K562 (cell line): ENCODE measurements at regions not wholly inside any gene's neighbourhood (a gene's known extent, or its start where the extent isn't known, plus 50 kb on each side); places are given as distances from the start of the nearest gene placed in this dataset.

Experiments
- ATAC-seq: fragments of 200-7000 bp; cut with Tn5 transposase; 3 replicates; pipeline ENCODE4 v1.9.1; 2020; ENCODE audit warnings: moderate library complexity
- BruUV-seq: library from RNA; stranded (reverse); fragments of 400-500 nt; replicated peaks from 2 replicates; lab custom pipeline; 2021; lab: Mats Ljungman, UMichigan
- CTCF ChIA-PET: fragments of 300-600 bp; formaldehyde crosslinking; extraction: SDS; loops from one replicate; lab custom pipeline; 2021; ENCODE audit warnings: low intra/inter-chr PET ratio; lab: Yijun Ruan, JAX
- POLR2A ChIA-PET: fragments of 300-600, 350-650 bp; sonication (Branson Sonifier 250); formaldehyde crosslinking; extraction: SDS; loops from one replicate; lab custom pipeline; 2021; ENCODE audit warnings: antibody characterized with exemption, inconsistent platforms; lab: Yijun Ruan, JAX
- DNase-seq, 4 experiments: peaks; one replicate each; pipeline versions ENCODE4 v3.0.0 to v3.0.0-alpha.2; 2011 to 2018; ENCODE audit warnings: low spot score in 3 of 4, mixed read lengths in 3 of 4; ENCODE audit errors: extremely low read depth in 1 of 4
- FAIRE-seq: peaks from 2 replicates; lab custom pipeline; 2011; peaks lifted over from hg19 to GRCh38; lab: Jason Lieb, UNC
- H2AFZ ChIP-seq: 2 replicates; pipeline ENCODE4 v1.6.0; 2011; ENCODE audit warnings: low read depth, low read length, control low read depth, inconsistent platforms
- H3K27ac ChIP-seq: fragments of 200-600 bp; 3 replicates; pipeline ENCODE4 v1.8.0; 2011; ENCODE audit warnings: low read depth, mild to moderate bottlenecking, control low read depth, inconsistent platforms, low read length, moderate library complexity, mixed read lengths; ENCODE audit errors: extremely low read depth
- H3K27me3 ChIP-seq, 2 experiments: fragments of 300-600 bp in 1 of 2; 2 replicates in 1 of 2; 3 replicates in 1 of 2; pipeline versions ENCODE4 v1.6.0 to v1.8.0; 2011; ENCODE audit warnings: inconsistent platforms in 2 of 2, low read length in 2 of 2, mild to moderate bottlenecking in 1 of 2, mixed read lengths in 1 of 2, moderate library complexity in 1 of 2; ENCODE audit not compliant: control insufficient read depth in 2 of 2, insufficient read depth in 2 of 2
- H3K36me3 ChIP-seq: fragments of 300-600 bp; 3 replicates; pipeline ENCODE4 v1.8.0; 2011; ENCODE audit warnings: mild to moderate bottlenecking, low read length, inconsistent platforms; ENCODE audit not compliant: control insufficient read depth, insufficient read depth
- H3K4me1 ChIP-seq, 2 experiments: fragments of 200-600 bp in 1 of 2; replicated peaks in 1 of 2; 2 replicates in 1 of 2; 3 replicates in 1 of 2; pipeline versions ENCODE4 v1.5.1 to v1.8.0; 2011; ENCODE audit warnings: inconsistent platforms in 2 of 2, low read length in 2 of 2, mild to moderate bottlenecking in 1 of 2, mixed read lengths in 1 of 2, moderate library complexity in 1 of 2; ENCODE audit not compliant: control insufficient read depth in 2 of 2, insufficient read depth in 2 of 2
- H3K4me2 ChIP-seq: 2 replicates; pipeline ENCODE4 v1.6.1; 2011; ENCODE audit warnings: low read length, control low read depth, inconsistent platforms, mixed read lengths; ENCODE audit not compliant: insufficient read depth
- H3K4me3 ChIP-seq: fragments of 200-600 bp; sonication (generic), shearing (Covaris generic); 2 replicates; pipeline ENCODE4 v1.5.1; 2016; ENCODE audit warnings: control low read depth, inconsistent platforms
- H3K79me2 ChIP-seq: fragments of 200-600 bp; 3 replicates; pipeline ENCODE4 v1.8.0; 2011; ENCODE audit warnings: low read length, inconsistent platforms; ENCODE audit not compliant: control insufficient read depth, insufficient read depth
- H3K9ac ChIP-seq, 2 experiments: 2 replicates each; pipeline versions ENCODE4 v1.6.0 to v1.6.1; 2011; ENCODE audit warnings: low read depth in 2 of 2, low read length in 2 of 2, control low read depth in 1 of 2, inconsistent platforms in 1 of 2, mild to moderate bottlenecking in 1 of 2, mixed read lengths in 1 of 2; ENCODE audit not compliant: insufficient read depth in 1 of 2
- H3K9me1 ChIP-seq: one replicate; pipeline ENCODE4 v1.6.0; 2011; ENCODE audit warnings: inconsistent platforms, mild to moderate bottlenecking, low read length, moderate library complexity; ENCODE audit not compliant: control insufficient read depth, insufficient read depth
- H3K9me3 ChIP-seq: replicated peaks from 2 replicates; pipeline ENCODE4 v1.5.1; 2011; ENCODE audit warnings: low read depth, low read length, inconsistent platforms; ENCODE audit not compliant: control insufficient read depth, insufficient read depth
- H4K20me1 ChIP-seq: replicated peaks from 2 replicates; pipeline ENCODE4 v1.6.1; 2011; ENCODE audit warnings: low read length, inconsistent platforms, mixed read lengths; ENCODE audit not compliant: control insufficient read depth, insufficient read depth
- CSDE1 ChIP-seq, 2 experiments: fragments of 450-650 bp; IDR thresholded peaks; 2 replicates each; pipeline ENCODE4 v1.6.1; 2016; ENCODE audit warnings: mild to moderate bottlenecking in 1 of 2
- MTA3 ChIP-seq: fragments of 450-650 bp; formaldehyde crosslinking; IDR thresholded peaks from 2 replicates; pipeline ENCODE4 v1.6.1; 2017; ENCODE audit warnings: mild to moderate bottlenecking, borderline replicate concordance
- MYC ChIP-seq, 2 experiments: fragments of 250-450 bp in 1 of 2; sonication (Bioruptor Pico) in 1 of 2; IDR thresholded peaks; 2 replicates each; pipeline versions ENCODE4 v1.5.1 to v1.6.1; 2012 to 2021; ENCODE audit warnings: low read depth in 2 of 2, borderline replicate concordance in 1 of 2, improper control_type of control experiment in 1 of 2, low read length in 1 of 2, mild to moderate bottlenecking in 1 of 2, moderate library complexity in 1 of 2
- NR0B1 ChIP-seq: fragments of 450-650 bp; IDR thresholded peaks from one replicate; pipeline ENCODE4 v1.6.1; 2018; ENCODE audit warnings: mild to moderate bottlenecking, moderate library complexity; ENCODE audit not compliant: partially characterized antibody
- PYGO2 ChIP-seq: fragments of 450-650 bp; IDR thresholded peaks from 2 replicates; pipeline ENCODE4 v1.6.1; 2016; ENCODE audit warnings: mild to moderate bottlenecking, missing genetic modification characterization, moderate library complexity, missing compliant biosample characterization
- RREB1 ChIP-seq: fragments of 250-450 bp; sonication (Bioruptor Pico); IDR thresholded peaks from 2 replicates; pipeline ENCODE4 v1.4.0; 2020
- SMAD4 ChIP-seq: fragments of 250-450 bp; sonication (Bioruptor Pico); conservative IDR thresholded peaks from 2 replicates; pipeline ENCODE4 v1.8.0; 2021; ENCODE audit warnings: inconsistent platforms, mild to moderate bottlenecking, moderate library complexity
- SRF ChIP-seq, 2 experiments: fragments of 250-450, 450-650 bp in 1 of 2; sonication (Bioruptor Pico) in 1 of 2; sonication (generic) in 1 of 2; formaldehyde crosslinking; IDR thresholded peaks; 2 replicates each; pipeline versions ENCODE4 v1.5.0 to v1.5.1; 2020 to 2022; ENCODE audit warnings: mild to moderate bottlenecking in 1 of 2, missing genetic modification reagents in 1 of 2
- YBX1 ChIP-seq: fragments of 450-650 bp; IDR thresholded peaks from 2 replicates; pipeline ENCODE4 v1.7.1; 2016; ENCODE audit warnings: mild to moderate bottlenecking
- ZBTB49 ChIP-seq: sonication (generic); formaldehyde crosslinking; IDR thresholded peaks from 2 replicates; pipeline ENCODE4 v1.8.0; 2022; ENCODE audit warnings: missing genetic modification reagents, mild to moderate bottlenecking, borderline replicate concordance
- ZBTB8A ChIP-seq: fragments of 450-650 bp; IDR thresholded peaks from 2 replicates; pipeline ENCODE4 v1.6.1; 2018; ENCODE audit warnings: mild to moderate bottlenecking, moderate library complexity; ENCODE audit not compliant: partially characterized antibody
- ZNF696 ChIP-seq: fragments of 250-450 bp; sonication (Bioruptor Pico); conservative IDR thresholded peaks from 2 replicates; pipeline ENCODE4 v1.4.0; 2020; ENCODE audit warnings: mild to moderate bottlenecking, moderate library complexity
- ZSCAN29 ChIP-seq: fragments of 450-650 bp; IDR thresholded peaks from 2 replicates; pipeline ENCODE4 v1.6.1; 2017
- WGBS: fragments of 100-300 bp; shearing (Covaris generic); methylation state at CpG from one replicate; pipeline ENCODE4 v1.1.6; 2016; ENCODE audit warnings: low coverage, mixed read lengths; ENCODE audit not compliant: insufficient coverage; ENCODE audit errors: missing lambda C conversion rate; 5-methylcytosine and 5-hydroxymethylcytosine counted together
- in situ Hi-C: fragments of 300-500 bp; cut with MboI; formaldehyde crosslinking; loops from 4 replicates; pipeline ENCODE4 v1.15.0; 2018; ENCODE audit warnings: inconsistent platforms, mixed read lengths
- intact Hi-C: fragments of 100-400 bp; cut with micrococcal nuclease; formaldehyde crosslinking; loops from 2 replicates; pipeline ENCODE4 v1.14.2; 2022

GRCh38 chr6:145151624-145152023, 583.7 kb downstream of the EPM2A start (continued):
- TF ChIP-seq SRF (CRISPR knock-in tag; IDR thresholded peaks at IDR 0.05) (no peak), ZBTB49 (CRISPR knock-in tag) (no peak), MTA3 (no peak), ZBTB8A (no peak), PYGO2 (tag) (no peak), YBX1 (no peak), MYC (IDR thresholded peaks at IDR 0.05; ENCODE audit: low read depth, low read length) (no peak), MYC (CRISPR knock-in tag; IDR thresholded peaks at IDR 0.05; ENCODE audit: borderline replicate concordance, low read depth) (no peak)

GRCh38 chr6:145153495-145153894, 581.8 kb downstream of the EPM2A start:
- in situ Hi-C loops (no loop called here), intact Hi-C loops (no loop called here)
- no peaks in the 10 kb centered on the region for H3K9me3 ChIP-seq
- no peak for DNase-seq
- FAIRE-seq: no peak
- BruUV-seq: no TSS peak
- ChIA-PET POLR2A (no interaction called here), CTCF (no interaction called here)
- no peaks in the 10 kb centered on the region for H3K9me1 ChIP-seq
- no peaks in the 10 kb centered on the region for H3K79me2 ChIP-seq
- H3K9ac ChIP-seq: no peak overlapping the region
- no peak for ATAC-seq
- no peaks in the 10 kb centered on the region for H3K4me1 ChIP-seq
- no peak overlapping the region for H2AFZ ChIP-seq
- H3K27ac ChIP-seq: no peak overlapping the region
- no peaks in the 10 kb centered on the region for H3K36me3 ChIP-seq
- H3K27me3 ChIP-seq: no peaks in the 10 kb centered on the region
- H4K20me1 ChIP-seq: no peaks in the 10 kb centered on the region
- WGBS: 1% methylated on average over 6 of the region's 6 CpGs
- H3K4me2 ChIP-seq: no peak overlapping the region
- H3K4me3 ChIP-seq: no peak overlapping the region
- no peak for TF ChIP-seq CSDE1 (IDR thresholded peaks at IDR 0.05)
- TF ChIP-seq ZNF696 (CRISPR knock-in tag): no peak
- TF ChIP-seq SMAD4: no peak
- TF ChIP-seq RREB1 (CRISPR knock-in tag): no peak
- no peak for TF ChIP-seq SRF (CRISPR knock-in tag; IDR thresholded peaks at IDR 0.05)
- TF ChIP-seq ZSCAN29: no peak
- TF ChIP-seq NR0B1: no peak
